Tibial nerve (tissue), 4 donors: ENCODE measurements at regions not wholly inside any gene's neighbourhood (a gene's known extent, or its start where the extent isn't known, plus 50 kb on each side); places are given as distances from the start of the nearest gene placed in this dataset.

Source experiments
- DNase-seq, 2 donors: peaks; one replicate each; pipeline ENCODE4 v3.0.0-alpha.2; 2019; ENCODE audit warnings: low spot score in 2 of 2
- H3K27ac ChIP-seq, 4 donors: fragments of 200-600 bp; sonication (generic) in 3 of 4; one replicate each; pipeline ENCODE4 v1.5.1; 2017 to 2019; ENCODE audit warnings: mild to moderate bottlenecking in 1 of 4
- H3K27me3 ChIP-seq, 2 donors: fragments of 200-600 bp; sonication (generic) in 1 of 2; one replicate each; pipeline versions ENCODE4 v1.5.1 to v1.6.0; 2017 to 2019
- H3K36me3 ChIP-seq, 3 donors: fragments of 200-600 bp; sonication (generic); one replicate each; pipeline ENCODE4 v1.5.1; 2018 to 2019
- H3K4me1 ChIP-seq, 4 donors: fragments of 200-600 bp; sonication (generic) in 3 of 4; one replicate each; pipeline ENCODE4 v1.5.1; 2017 to 2019
- H3K4me3 ChIP-seq, 4 donors: fragments of 200-600 bp; sonication (generic) in 3 of 4; one replicate each; pipeline ENCODE4 v1.5.1; 2017 to 2019; ENCODE audit warnings: mild to moderate bottlenecking in 1 of 4, moderate library complexity in 1 of 4
- H3K9me3 ChIP-seq, 4 donors: fragments of 200-600 bp; sonication (generic) in 3 of 4; one replicate each; pipeline ENCODE4 v1.5.1; 2017 to 2019
- CTCF ChIP-seq, 5 experiments: fragments of 200-600 bp in 3 of 5; fragments of 450-650 bp in 2 of 5; sonication (generic) in 3 of 5; IDR thresholded peaks; one replicate each; pipeline ENCODE4 v1.5.1; 2016 to 2019; ENCODE audit warnings: antibody characterized with exemption in 5 of 5, mild to moderate bottlenecking in 3 of 5, moderate library complexity in 2 of 5
- EP300 ChIP-seq, 2 donors: sonication (generic); formaldehyde crosslinking; IDR thresholded peaks; one replicate each; pipeline ENCODE4 v1.6.1; 2017; ENCODE audit warnings: antibody characterized with exemption in 2 of 2, mild to moderate bottlenecking in 1 of 2
- POLR2A ChIP-seq, 2 donors: fragments of 450-650 bp; IDR thresholded peaks; one replicate each; pipeline ENCODE4 v1.6.1; 2017; ENCODE audit warnings: antibody characterized with exemption in 2 of 2, mild to moderate bottlenecking in 2 of 2, moderate library complexity in 2 of 2
- WGBS, 2 donors: methylation state at CpG; one replicate each; pipeline ENCODE4 v1.1.5; 2018; 5-methylcytosine and 5-hydroxymethylcytosine counted together

GRCh38 chr1:234864116-234864515, 254.1 kb upstream of the IRF2BP2 start:
- Histone ChIP-seq H3K36me3 (no peaks in the 10 kb centered on the region), H3K4me1 (peaks cover 0 to 33% (median 21%) of the 10 kb centered on the region in 4 donors), H3K27me3 (no peaks in the 10 kb centered on the region), H3K27ac (peak overlapping the region in 2 of 4 donors; percentile 79 to 82), H3K9me3 (peaks cover 0 to 10% (median 0%) of the 10 kb centered on the region in 4 donors), H3K4me3 (no peak overlapping the region)
- no peak for DNase-seq
- WGBS, 2 donors, result 87 to 88% methylated on average over 3 of the region's 3 CpGs
- no peak for TF ChIP-seq EP300 (IDR thresholded peaks at IDR 0.05)

GRCh38 chr1:234863551-234863971, 253.6 kb upstream of the IRF2BP2 start:
- Histone ChIP-seq H3K27me3 (no peaks in the 10 kb centered on the region), H3K4me3 (no peak overlapping the region), H3K9me3 (peaks cover 0 to 10% (median 0%) of the 10 kb centered on the region in 4 donors), H3K36me3 (no peaks in the 10 kb centered on the region), H3K27ac (peak overlapping the region in 3 of 4 donors; percentile 56 to 82 (median 79)), H3K4me1 (peaks cover 0 to 33% (median 21%) of the 10 kb centered on the region in 4 donors)
- TF ChIP-seq EP300 (IDR thresholded peaks at IDR 0.05) (no peak), POLR2A (IDR thresholded peaks at IDR 0.05) (no peak)
- DNase-seq, result peak in 1 of 2 donors; percentile 46
- WGBS, 2 donors, result 74 to 92% methylated on average over 6 of the region's 6 CpGs

GRCh38 chr1:234862944-234863515, 253.1 kb upstream of the IRF2BP2 start:
- DNase-seq, result peak; percentile 59 to 62
- Histone ChIP-seq H3K36me3 (no peaks in the 10 kb centered on the region), H3K27ac (peak overlapping the region; percentile 1 to 82 (median 68)), H3K9me3 (peaks cover 0 to 10% (median 0%) of the 10 kb centered on the region in 4 donors), H3K4me1 (peaks cover 0 to 33% (median 21%) of the 10 kb centered on the region in 4 donors), H3K27me3 (no peaks in the 10 kb centered on the region), H3K4me3 (peak overlapping the region in 2 of 4 donors; percentile 10 to 29)
- TF ChIP-seq POLR2A (IDR thresholded peaks at IDR 0.05) (no peak), CTCF (IDR thresholded peaks at IDR 0.05) (no peak), EP300 (IDR thresholded peaks at IDR 0.05) (peak in 1 of 2 donors; percentile 34)
- 7 to 9% methylated on average over 8 to 13 of the region's 13 CpGs for whole genome bisulfite sequencing, 2 donors

GRCh38 chr1:234862360-234862943, 252.5 kb upstream of the IRF2BP2 start:
- no peaks in the 10 kb centered on the region for H3K27me3 ChIP-seq
- 33 to 34% methylated on average over 7 of the region's 7 CpGs for WGBS, 2 donors
- TF ChIP-seq EP300 (IDR thresholded peaks at IDR 0.05), result no peak
- no peak for TF ChIP-seq POLR2A (IDR thresholded peaks at IDR 0.05)
- no peak for TF ChIP-seq CTCF (IDR thresholded peaks at IDR 0.05)
- H3K36me3 ChIP-seq, result no peaks in the 10 kb centered on the region
- peaks cover 0 to 33% (median 21%) of the 10 kb centered on the region in 4 donors for H3K4me1 ChIP-seq
- peak overlapping the region in 1 of 4 donors; percentile 29 for H3K4me3 ChIP-seq
- DNase-seq, result no peak
- peak overlapping the region; percentile 1 to 82 (median 68) for H3K27ac ChIP-seq
- peaks cover 0 to 10% (median 0%) of the 10 kb centered on the region in 4 donors for H3K9me3 ChIP-seq

GRCh38 chr1:234861761-234862160, 251.8 kb upstream of the IRF2BP2 start:
- Histone ChIP-seq H3K4me1 (peaks cover 0 to 33% (median 21%) of the 10 kb centered on the region in 4 donors), H3K9me3 (peaks cover 0 to 10% (median 0%) of the 10 kb centered on the region in 4 donors), H3K27me3 (no peaks in the 10 kb centered on the region), H3K36me3 (no peaks in the 10 kb centered on the region), H3K27ac (no peak overlapping the region), H3K4me3 (no peak overlapping the region)
- WGBS, 2 donors, result 93 to 94% methylated on average over 4 of the region's 4 CpGs
- TF ChIP-seq CTCF (IDR thresholded peaks at IDR 0.05) (no peak), EP300 (IDR thresholded peaks at IDR 0.05) (no peak), POLR2A (IDR thresholded peaks at IDR 0.05) (no peak)
- no peak for DNase-seq

- Histone ChIP-seq H3K36me3 (no peaks in the 10 kb centered on the region), H3K9me3 (peaks cover 0 to 10% (median 0%) of the 10 kb centered on the region in 4 donors), H3K4me3 (no peak overlapping the region), H3K4me1 (peaks cover 0 to 28% (median 18%) of the 10 kb centered on the region in 4 donors), H3K27me3 (no peaks in the 10 kb centered on the region), H3K27ac (no peak overlapping the region)
- TF ChIP-seq EP300 (IDR thresholded peaks at IDR 0.05), result no peak
- TF ChIP-seq POLR2A (IDR thresholded peaks at IDR 0.05), result no peak
- TF ChIP-seq CTCF (IDR thresholded peaks at IDR 0.05), result no peak
- no peak for DNase-seq
- 95 to 99% methylated on average over 2 of the region's 2 CpGs for WGBS, 2 donors
Measured at GRCh38 chr1:234861024-234861620, 251.1 kb upstream of the IRF2BP2 start.
